ENCODE measurements at regions not wholly inside any gene's neighbourhood (a gene's known extent, or its start where the extent isn't known, plus 50 kb on each side); places are given as distances from the start of the nearest gene placed in this dataset.

GRCh38 chr9:134993996-134994720 lies 76.4 kb upstream of the FCN1 start:
- Histone ChIP-seq H2AK5ac (ENCODE audit: low read length) (no peak overlapping the region), H3K4me1 (ENCODE audit: control insufficient read depth in 1 of 2, insufficient read depth in 2 of 2, low read length in 2 of 2) (no peaks in the 10 kb centered on the region), H4K8ac (ENCODE audit: low read depth, low read length) (no peak overlapping the region), H3K14ac (ENCODE audit: low read length) (no peak overlapping the region), H4K12ac (ENCODE audit: low read depth, low read length) (no peak overlapping the region), H3K36me3 (ENCODE audit: control insufficient read depth in 1 of 2, insufficient read depth in 2 of 2, low read length in 2 of 2) (no peaks in the 10 kb centered on the region), H3K4me2 (ENCODE audit: low read length) (no peak overlapping the region), H3K4ac (ENCODE audit: low read depth, low read length) (no peak overlapping the region), H2BK120ac (ENCODE audit: insufficient read depth, low read length, poor library complexity) (no peak overlapping the region), H2AFZ (ENCODE audit: insufficient read depth, low read length, poor library complexity) (no peak overlapping the region), H2BK12ac (ENCODE audit: low read length) (no peak overlapping the region), H3K79me1 (ENCODE audit: low read length) (no peaks in the 10 kb centered on the region), H3K18ac (ENCODE audit: low read length) (no peak overlapping the region), H2BK5ac (ENCODE audit: low read depth, low read length, poor library complexity) (no peak overlapping the region), H4K91ac (ENCODE audit: low read depth, low read length) (no peak overlapping the region), H3K27me3 (ENCODE audit: insufficient read depth, low read length) (no peaks in the 10 kb centered on the region), H3K9ac (ENCODE audit: low read length) (no peak overlapping the region), H3K23ac (ENCODE audit: low read length) (no peak overlapping the region), H3K79me2 (ENCODE audit: control insufficient read depth, insufficient read depth, low read length, poor library complexity) (no peaks in the 10 kb centered on the region), H3K4me3 (ENCODE audit: low read depth, low read length) (no peak overlapping the region), H3K27ac (ENCODE audit: low read depth, low read length) (no peak overlapping the region), H3K9me3 (ENCODE audit: insufficient read depth, low read depth, low read length) (peaks cover 33% of the 10 kb centered on the region)
- WGBS (ENCODE audit: extremely low coverage, insufficient coverage, insufficient read length) = no CpG with 5 or more reads among the region's 15 CpGs
- no peak for DNase-seq

- Histone ChIP-seq H2AK5ac (ENCODE audit: low read length) (no peak overlapping the region), H3K27ac (ENCODE audit: low read depth, low read length) (no peak overlapping the region), H3K9ac (ENCODE audit: low read length) (no peak overlapping the region), H3K4me3 (ENCODE audit: low read depth, low read length) (no peak overlapping the region), H3K36me3 (ENCODE audit: control insufficient read depth in 1 of 2, insufficient read depth in 2 of 2, low read length in 2 of 2) (no peaks in the 10 kb centered on the region), H4K12ac (ENCODE audit: low read depth, low read length) (no peak overlapping the region), H4K91ac (ENCODE audit: low read depth, low read length) (no peak overlapping the region), H3K14ac (ENCODE audit: low read length) (no peak overlapping the region), H2BK120ac (ENCODE audit: insufficient read depth, low read length, poor library complexity) (no peak overlapping the region), H3K79me1 (ENCODE audit: low read length) (no peaks in the 10 kb centered on the region), H4K8ac (ENCODE audit: low read depth, low read length) (no peak overlapping the region), H3K18ac (ENCODE audit: low read length) (no peak overlapping the region), H2BK5ac (ENCODE audit: low read depth, low read length, poor library complexity) (no peak overlapping the region), H3K27me3 (ENCODE audit: insufficient read depth, low read length) (no peaks in the 10 kb centered on the region), H3K4me2 (ENCODE audit: low read length) (no peak overlapping the region), H3K23ac (ENCODE audit: low read length) (no peak overlapping the region), H3K79me2 (ENCODE audit: control insufficient read depth, insufficient read depth, low read length, poor library complexity) (no peaks in the 10 kb centered on the region), H3K4ac (ENCODE audit: low read depth, low read length) (no peak overlapping the region), H3K4me1 (ENCODE audit: control insufficient read depth in 1 of 2, insufficient read depth in 2 of 2, low read length in 2 of 2) (no peaks in the 10 kb centered on the region), H2AFZ (ENCODE audit: insufficient read depth, low read length, poor library complexity) (no peak overlapping the region), H3K9me3 (ENCODE audit: insufficient read depth, low read depth, low read length) (peaks cover 37% of the 10 kb centered on the region), H2BK12ac (ENCODE audit: low read length) (no peak overlapping the region)
- no peak for DNase-seq
- WGBS (ENCODE audit: extremely low coverage, insufficient coverage, insufficient read length) = no CpG with 5 or more reads among the region's 19 CpGs
Measured at GRCh38 chr9:134994926-134995791, 77.4 kb upstream of the FCN1 start.

- Histone ChIP-seq H3K4me2 (ENCODE audit: low read length) (no peak overlapping the region), H3K36me3 (ENCODE audit: control insufficient read depth in 1 of 2, insufficient read depth in 2 of 2, low read length in 2 of 2) (no peaks in the 10 kb centered on the region), H3K14ac (ENCODE audit: low read length) (no peak overlapping the region), H2BK120ac (ENCODE audit: insufficient read depth, low read length, poor library complexity) (no peak overlapping the region), H4K8ac (ENCODE audit: low read depth, low read length) (no peak overlapping the region), H3K9me3 (ENCODE audit: insufficient read depth, low read depth, low read length) (peaks cover 37% of the 10 kb centered on the region), H3K79me2 (ENCODE audit: control insufficient read depth, insufficient read depth, low read length, poor library complexity) (no peaks in the 10 kb centered on the region), H3K18ac (ENCODE audit: low read length) (no peak overlapping the region), H2BK5ac (ENCODE audit: low read depth, low read length, poor library complexity) (no peak overlapping the region), H3K79me1 (ENCODE audit: low read length) (no peaks in the 10 kb centered on the region), H3K4me3 (ENCODE audit: low read depth, low read length) (no peak overlapping the region), H3K9ac (ENCODE audit: low read length) (no peak overlapping the region), H3K4ac (ENCODE audit: low read depth, low read length) (no peak overlapping the region), H3K27me3 (ENCODE audit: insufficient read depth, low read length) (no peaks in the 10 kb centered on the region), H2BK12ac (ENCODE audit: low read length) (no peak overlapping the region), H3K23ac (ENCODE audit: low read length) (no peak overlapping the region), H3K27ac (ENCODE audit: low read depth, low read length) (no peak overlapping the region), H4K12ac (ENCODE audit: low read depth, low read length) (no peak overlapping the region), H3K4me1 (ENCODE audit: control insufficient read depth in 1 of 2, insufficient read depth in 2 of 2, low read length in 2 of 2) (no peaks in the 10 kb centered on the region), H2AFZ (ENCODE audit: insufficient read depth, low read length, poor library complexity) (no peak overlapping the region), H4K91ac (ENCODE audit: low read depth, low read length) (no peak overlapping the region), H2AK5ac (ENCODE audit: low read length) (no peak overlapping the region)
- no CpG with 5 or more reads among the region's 10 CpGs for WGBS (ENCODE audit: extremely low coverage, insufficient coverage, insufficient read length)
- no peak for DNase-seq
Measured at GRCh38 chr9:134995792-134996120, 78.0 kb upstream of the FCN1 start.

DNA sequence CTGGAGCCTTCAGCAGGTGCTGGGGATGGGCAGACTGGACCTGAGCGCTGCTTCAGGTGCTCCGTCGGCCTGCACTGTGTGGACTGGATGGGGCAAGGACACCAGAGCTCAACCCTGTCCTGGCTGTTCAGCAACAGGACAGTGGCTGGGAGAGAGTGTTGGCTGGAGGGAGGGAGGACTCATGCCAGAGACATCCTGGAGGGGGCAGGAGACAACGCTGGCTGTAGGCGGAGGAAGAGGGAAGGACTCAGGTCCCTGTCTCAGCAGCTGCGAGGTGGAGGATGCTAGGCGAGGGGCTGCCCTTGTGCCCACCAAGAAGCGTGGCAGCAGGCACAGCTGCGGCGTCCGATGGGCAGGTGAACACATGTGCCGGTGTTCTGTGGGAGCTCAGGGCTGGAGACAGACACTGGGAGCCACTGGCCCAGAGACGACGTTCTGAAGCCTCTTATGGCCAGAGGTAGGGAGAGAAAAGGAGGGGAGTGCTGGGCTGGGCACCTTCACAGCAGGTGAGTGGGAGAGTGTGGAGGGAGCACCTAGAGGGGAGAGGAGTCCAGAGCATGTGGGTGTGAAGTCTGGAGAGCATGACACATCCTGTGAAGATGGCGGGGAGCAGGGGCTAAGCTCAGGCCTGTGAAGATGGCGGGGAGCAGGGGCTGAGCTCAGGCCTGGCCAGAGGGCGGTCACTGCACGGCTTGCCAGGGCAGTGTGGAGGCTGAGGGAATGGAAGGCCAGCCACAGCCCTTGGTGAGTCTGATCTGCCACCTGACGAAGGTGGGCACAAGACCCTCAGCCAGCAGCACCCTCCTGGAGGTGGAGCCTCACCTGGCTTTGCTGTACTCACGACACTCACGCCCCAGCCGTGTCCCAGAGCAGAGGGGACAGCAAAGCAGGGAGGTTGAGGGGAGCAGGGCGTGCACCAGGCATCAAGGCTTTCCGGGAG lies 79.1 kb upstream of the FCN1 start:
- Histone ChIP-seq H4K91ac (ENCODE audit: low read depth, low read length) (no peak overlapping the region), H3K36me3 (ENCODE audit: control insufficient read depth in 1 of 2, insufficient read depth in 2 of 2, low read length in 2 of 2) (no peaks in the 10 kb centered on the region), H3K4me1 (ENCODE audit: control insufficient read depth in 1 of 2, insufficient read depth in 2 of 2, low read length in 2 of 2) (no peaks in the 10 kb centered on the region), H2BK12ac (ENCODE audit: low read length) (no peak overlapping the region), H3K9me3 (ENCODE audit: insufficient read depth, low read depth, low read length) (peaks cover 46% of the 10 kb centered on the region), H3K4me3 (ENCODE audit: low read depth, low read length) (peak overlapping the region; percentile 8), H3K79me2 (ENCODE audit: control insufficient read depth, insufficient read depth, low read length, poor library complexity) (no peaks in the 10 kb centered on the region), H2AK5ac (ENCODE audit: low read length) (no peak overlapping the region), H3K18ac (ENCODE audit: low read length) (no peak overlapping the region), H3K27ac (ENCODE audit: low read depth, low read length) (no peak overlapping the region), H3K4me2 (ENCODE audit: low read length) (no peak overlapping the region), H2AFZ (ENCODE audit: insufficient read depth, low read length, poor library complexity) (no peak overlapping the region), H3K9ac (ENCODE audit: low read length) (no peak overlapping the region), H3K79me1 (ENCODE audit: low read length) (no peaks in the 10 kb centered on the region), H3K27me3 (ENCODE audit: insufficient read depth, low read length) (no peaks in the 10 kb centered on the region), H4K12ac (ENCODE audit: low read depth, low read length) (no peak overlapping the region), H2BK5ac (ENCODE audit: low read depth, low read length, poor library complexity) (no peak overlapping the region), H2BK120ac (ENCODE audit: insufficient read depth, low read length, poor library complexity) (no peak overlapping the region), H4K8ac (ENCODE audit: low read depth, low read length) (no peak overlapping the region), H3K23ac (ENCODE audit: low read length) (no peak overlapping the region), H3K4ac (ENCODE audit: low read depth, low read length) (no peak overlapping the region), H3K14ac (ENCODE audit: low read length) (no peak overlapping the region)
- DNase-seq = no peak
- no CpG with 5 or more reads among the region's 24 CpGs for WGBS (ENCODE audit: extremely low coverage, insufficient coverage, insufficient read length)

All from trophoblast cell (in vitro differentiated cells and primary cell).